B cell (primary cell): ENCODE measurements at regions not wholly inside any gene's neighbourhood (a gene's known extent, or its start where the extent isn't known, plus 50 kb on each side); places are given as distances from the start of the nearest gene placed in this dataset.

ENCODE experiments used
- ATAC-seq: fragments of 200-7000 bp; cut with Tn5 transposase; one replicate; pipeline ENCODE4 v1.10.0; 2021; ENCODE audit warnings: low read depth, mild to moderate bottlenecking, moderate number of reproducible peaks, moderate library complexity
- CTCF ChIA-PET: fragments of 350-600 bp; sonication (Branson Sonifier 250); formaldehyde crosslinking; loops from one replicate; lab custom pipeline; 2021; ENCODE audit warnings: antibody characterized with exemption, inconsistent platforms; lab: Charles Lee
- POLR2A ChIA-PET: fragments of 350-600 bp; sonication (Branson Sonifier 250); formaldehyde crosslinking; loops from one replicate; lab custom pipeline; 2021; ENCODE audit warnings: antibody characterized with exemption; lab: Charles Lee
- DNase-seq: peaks from one replicate; pipeline ENCODE4 v3.0.0; 2013
- H2AFZ ChIP-seq: 2 replicates; pipeline ENCODE4 v1.6.1; 2012; ENCODE audit warnings: mild to moderate bottlenecking, low read depth, low read length; ENCODE audit not compliant: insufficient read depth, poor library complexity, severe bottlenecking
- H3K27ac ChIP-seq, 2 donors: 1 replicate in 1 of 2; 2 replicates in 1 of 2; pipeline ENCODE4 v1.5.1; 2012 to 2013; ENCODE audit warnings: low read length in 2 of 2, mild to moderate bottlenecking in 2 of 2, moderate library complexity in 1 of 2
- H3K27me3 ChIP-seq, 4 experiments: fragments of 200-600 bp in 1 of 4; sonication (generic) in 1 of 4; replicated peaks in 1 of 4; 1 replicate in 2 of 4; 2 replicates in 2 of 4; pipeline versions ENCODE4 v1.6.1 to v1.7.0; 2013 to 2016; ENCODE audit warnings: low read length in 3 of 4, mild to moderate bottlenecking in 2 of 4, mixed read lengths in 1 of 4, moderate library complexity in 1 of 4; ENCODE audit not compliant: insufficient read depth in 4 of 4, control insufficient read depth in 3 of 4; ENCODE audit errors: control extremely low read depth in 1 of 4
- H3K36me3 ChIP-seq, 2 experiments: replicated peaks in 1 of 2; 1 replicate in 1 of 2; 2 replicates in 1 of 2; pipeline versions ENCODE4 v1.6.1 to v1.7.1; 2013; ENCODE audit warnings: low read length in 1 of 2; ENCODE audit not compliant: insufficient read depth in 2 of 2, control insufficient read depth in 1 of 2; ENCODE audit errors: control extremely low read depth in 1 of 2, extremely low read depth in 1 of 2
- H3K4me1 ChIP-seq, 2 donors: fragments of 200-600 bp in 1 of 2; sonication (generic) in 1 of 2; 1 replicate in 1 of 2; 2 replicates in 1 of 2; pipeline versions ENCODE4 v1.5.1 to v1.6.1; 2013 to 2017; ENCODE audit warnings: low read length in 2 of 2; ENCODE audit not compliant: control insufficient read depth in 2 of 2, insufficient read depth in 2 of 2
- H3K4me2 ChIP-seq: replicated peaks from 2 replicates; pipeline ENCODE3; 2012; ENCODE audit warnings: mild to moderate bottlenecking, low read depth, low read length; ENCODE audit not compliant: poor library complexity, severe bottlenecking
- H3K4me3 ChIP-seq, 5 experiments: fragments of 200-600 bp in 1 of 5; sonication (generic) in 1 of 5; 1 replicate in 3 of 5; 2 replicates in 2 of 5; pipeline versions ENCODE4 v1.5.1 to v1.7.0; 2011 to 2016; ENCODE audit warnings: low read length in 4 of 5, mild to moderate bottlenecking in 4 of 5, low read depth in 2 of 5, control low read depth in 1 of 5, moderate library complexity in 1 of 5; ENCODE audit not compliant: insufficient read depth in 1 of 5; ENCODE audit errors: control extremely low read depth in 1 of 5, extremely low read depth in 1 of 5
- H3K79me2 ChIP-seq: fragments of 200-600 bp; sonication (generic); one replicate; pipeline ENCODE4 v1.6.0; 2016; ENCODE audit warnings: low read length; ENCODE audit not compliant: control insufficient read depth, insufficient read depth
- H3K9ac ChIP-seq: fragments of 200-600 bp; sonication (generic); 2 replicates; pipeline ENCODE4 v1.6.1; 2017; ENCODE audit warnings: mild to moderate bottlenecking, low read length, moderate library complexity
- H3K9me3 ChIP-seq, 3 donors: one replicate each; pipeline versions ENCODE4 v1.6.1 to v1.7.1; 2013; ENCODE audit warnings: low read length in 2 of 3; ENCODE audit not compliant: control insufficient read depth in 2 of 3, insufficient read depth in 1 of 3; ENCODE audit errors: control extremely low read depth in 1 of 3
- H4K20me1 ChIP-seq: 2 replicates; pipeline ENCODE4 v1.6.0; 2012; ENCODE audit warnings: mild to moderate bottlenecking, low read length; ENCODE audit not compliant: insufficient read depth, control insufficient read depth, poor library complexity, severe bottlenecking
- H3K27ac Mint-ChIP-seq: one replicate; pipeline ENCODE4 v1.8.0; 2021; ENCODE audit warnings: mixed read lengths
- H3K27me3 Mint-ChIP-seq: one replicate; pipeline ENCODE4 v1.8.0; 2021; ENCODE audit warnings: mixed read lengths
- H3K4me1 Mint-ChIP-seq: one replicate; pipeline ENCODE4 v1.8.0; 2021; ENCODE audit warnings: mixed read lengths
- H3K4me3 Mint-ChIP-seq: one replicate; pipeline ENCODE4 v1.8.0; 2021; ENCODE audit warnings: mixed read lengths
- H3K9me3 Mint-ChIP-seq: one replicate; pipeline ENCODE4 v1.8.0; 2022; ENCODE audit warnings: mixed read lengths; ENCODE audit not compliant: insufficient read depth
- CTCF ChIP-seq: fragments of 200-600 bp; IDR thresholded peaks from one replicate; pipeline ENCODE4 v1.8.0; 2022; ENCODE audit warnings: antibody characterized with exemption, mild to moderate bottlenecking
- EZH2 ChIP-seq: IDR thresholded peaks from 2 replicates; pipeline ENCODE4 v1.6.1; 2012; ENCODE audit warnings: borderline replicate concordance, low read depth, mild to moderate bottlenecking, moderate library complexity, low read length; ENCODE audit not compliant: insufficient read depth, poor library complexity, severe bottlenecking
- WGBS: methylation state at CpG from one replicate; pipeline ENCODE4 v1.1.5; 2013; ENCODE audit warnings: missing lambda C conversion rate; ENCODE audit not compliant: insufficient coverage; 5-methylcytosine and 5-hydroxymethylcytosine counted together
- intact Hi-C: fragments of 100-400 bp; cut with micrococcal nuclease; formaldehyde crosslinking; loops from one replicate; pipeline ENCODE4 v1.10.0; 2022

GRCh38 chr3:30122359-30122758, 484.0 kb upstream of the TGFBR2 start:
- no peak overlapping the region for H2AFZ ChIP-seq
- Mint-ChIP-seq H3K4me1 (no peaks in the 10 kb centered on the region), H3K9me3 (peaks cover 5% of the 10 kb centered on the region), H3K4me3 (no peak overlapping the region), H3K27me3 (peaks cover 7% of the 10 kb centered on the region), H3K27ac (no peak overlapping the region)
- no peaks in the 10 kb centered on the region for H3K79me2 ChIP-seq
- H3K4me1 ChIP-seq, result no peaks in the 10 kb centered on the region
- H3K27me3 ChIP-seq, result no peaks in the 10 kb centered on the region
- POLR2A ChIA-PET, result no interaction called here
- DNase-seq (no peak), ATAC-seq (no peak)
- no peaks in the 10 kb centered on the region for H3K36me3 ChIP-seq
- no peaks in the 10 kb centered on the region for H3K9me3 ChIP-seq
- H4K20me1 ChIP-seq, result no peaks in the 10 kb centered on the region
- no peak for TF ChIP-seq CTCF
- no peak for TF ChIP-seq EZH2
- intact Hi-C loops, result no loop called here
- H3K4me2 ChIP-seq, result no peak overlapping the region
- H3K27ac ChIP-seq, result no peak overlapping the region
- no peak overlapping the region for H3K4me3 ChIP-seq
- no peak overlapping the region for H3K9ac ChIP-seq
- CTCF ChIA-PET, result interaction anchor here (1.3 kb wide), 1 partner anchor 77 kb away, joined by 5 read pairs; no protein-coding TSS in a partner anchor
- WGBS, result 0% methylated on average over 1 of the region's 1 CpG

- Histone ChIP-seq H3K27ac (no peak overlapping the region), H3K9me3 (peaks cover 0 to 3% (median 0%) of the 10 kb centered on the region in 3 donors), H3K79me2 (no peaks in the 10 kb centered on the region), H3K4me2 (no peak overlapping the region), H3K4me3 (no peak overlapping the region), H3K27me3 (no peaks in the 10 kb centered on the region), H3K9ac (no peak overlapping the region), H3K4me1 (no peaks in the 10 kb centered on the region), H2AFZ (no peak overlapping the region), H4K20me1 (no peaks in the 10 kb centered on the region), H3K36me3 (no peaks in the 10 kb centered on the region)
- Mint-ChIP-seq H3K27me3 (peaks cover 7% of the 10 kb centered on the region), H3K27ac (no peak overlapping the region), H3K9me3 (peaks cover 5% of the 10 kb centered on the region), H3K4me1 (no peaks in the 10 kb centered on the region), H3K4me3 (no peak overlapping the region)
- no peak for DNase-seq
- intact Hi-C loops, result no loop called here
- CTCF ChIA-PET, result interaction anchor here (0.5 to 1.3 kb wide), 2 partner anchors 76 to 1015 kb away, joined by 4 to 5 read pairs; no protein-coding TSS in a partner anchor
- no CpG with 5 or more reads among the region's 3 CpGs for WGBS
- no peak for TF ChIP-seq CTCF
- no peak for TF ChIP-seq EZH2
- no peak for ATAC-seq
- POLR2A ChIA-PET, result no interaction called here
These were observed 483.2 kb upstream of the TGFBR2 start for GRCh38 chr3:30123224-30123623.
